HL-60 (cell line): ENCODE measurements at regions not wholly inside any gene's neighbourhood (a gene's known extent, or its start where the extent isn't known, plus 50 kb on each side); places are given as distances from the start of the nearest gene placed in this dataset.

Experiments
- CTCF ChIP-seq: IDR thresholded peaks from one replicate; pipeline ENCODE4 v1.5.1; 2011; ENCODE audit warnings: low read length, control low read depth, inconsistent platforms; ENCODE audit not compliant: insufficient read depth
- GABPA ChIP-seq: IDR thresholded peaks from 2 replicates; pipeline ENCODE4 v1.6.1; 2012; ENCODE audit warnings: low read depth
- POLR2AphosphoS5 ChIP-seq: IDR thresholded peaks from 2 replicates; pipeline ENCODE4 v1.6.1; 2012; ENCODE audit warnings: low read depth
- REST ChIP-seq: IDR thresholded peaks from 2 replicates; pipeline ENCODE4 v1.6.1; 2012; ENCODE audit warnings: low read depth; ENCODE audit not compliant: insufficient replicate concordance

- TF ChIP-seq CTCF (no peak), POLR2AphosphoS5 (no peak), GABPA (no peak), REST (no peak)
Observed at GRCh38 chr3:80997622-80998021, 763.8 kb downstream of the GBE1 start.
